OCI-LY1 (cell line): ENCODE measurements at regions not wholly inside any gene's neighbourhood (a gene's known extent, or its start where the extent isn't known, plus 50 kb on each side); places are given as distances from the start of the nearest gene placed in this dataset.

Experiments used
- H2AFZ ChIP-seq: fragments of 200-600 bp; sonication (generic), shearing (Covaris generic); 2 replicates; pipeline ENCODE4 v1.6.0; 2014; ENCODE audit warnings: antibody characterized with exemption, mild to moderate bottlenecking, low read length
- H3F3A ChIP-seq: fragments of 200-600 bp; sonication (generic), shearing (Covaris generic); 2 replicates; pipeline ENCODE4 v1.6.0; 2014; ENCODE audit warnings: mild to moderate bottlenecking, antibody characterized with exemption, low read length, moderate library complexity; ENCODE audit not compliant: insufficient read depth
- H3K27ac ChIP-seq: fragments of 200-600 bp; sonication (generic); 2 replicates; pipeline ENCODE4 v1.5.1; 2014; ENCODE audit warnings: low read length, mixed run types, mild to moderate bottlenecking, low read depth; ENCODE audit not compliant: poor library complexity, severe bottlenecking
- H3K27me3 ChIP-seq: fragments of 200-600 bp; sonication (generic); 2 replicates; pipeline ENCODE4 v1.6.0; 2014; ENCODE audit warnings: antibody characterized with exemption, mild to moderate bottlenecking, low read length, moderate library complexity; ENCODE audit not compliant: insufficient read depth
- H3K36me3 ChIP-seq: fragments of 200-600 bp; sonication (generic); 2 replicates; pipeline ENCODE4 v1.6.1; 2014; ENCODE audit warnings: mild to moderate bottlenecking, antibody characterized with exemption, low read length, moderate library complexity, mixed read lengths; ENCODE audit not compliant: insufficient read depth
- H3K4me1 ChIP-seq: fragments of 200-600 bp; sonication (generic); 2 replicates; pipeline ENCODE4 v1.5.1; 2014; ENCODE audit warnings: mild to moderate bottlenecking, low read length, moderate library complexity; ENCODE audit not compliant: insufficient read depth, severe bottlenecking
- H3K4me2 ChIP-seq: fragments of 200-600 bp; sonication (generic), shearing (Covaris generic); 2 replicates; pipeline ENCODE4 v1.6.1; 2014; ENCODE audit warnings: low read length
- H3K4me3 ChIP-seq: fragments of 200-600 bp; sonication (generic); 2 replicates; pipeline ENCODE4 v1.5.1; 2014; ENCODE audit warnings: low read length, low read depth, mild to moderate bottlenecking, mixed read lengths; ENCODE audit not compliant: poor library complexity, severe bottlenecking
- H3K79me2 ChIP-seq: fragments of 200-600 bp; shearing (Covaris generic); 2 replicates; pipeline ENCODE4 v1.6.1; 2016; ENCODE audit warnings: mixed run types, low read length, mixed read lengths; ENCODE audit not compliant: insufficient read depth
- H3K9ac ChIP-seq: fragments of 200-600 bp; sonication (generic), shearing (Covaris generic); 2 replicates; pipeline ENCODE4 v1.6.1; 2014; ENCODE audit warnings: mild to moderate bottlenecking, low read length, mixed read lengths
- H3K9me2 ChIP-seq: fragments of 200-600 bp; sonication (generic), shearing (Covaris generic); 2 replicates; pipeline ENCODE4 v1.6.1; 2014; ENCODE audit warnings: low read depth, mild to moderate bottlenecking, low read length, mixed read lengths
- H3K9me3 ChIP-seq: fragments of 200-600 bp; shearing (Covaris generic); 2 replicates; pipeline ENCODE4 v1.6.1; 2014; ENCODE audit warnings: low read length, mixed read lengths
- H4K20me1 ChIP-seq: fragments of 200-600 bp; sonication (generic), shearing (Covaris generic); 2 replicates; pipeline ENCODE4 v1.6.0; 2016; ENCODE audit warnings: mild to moderate bottlenecking, low read length; ENCODE audit not compliant: insufficient read depth
- CTCF ChIP-seq: fragments of 200-600 bp; sonication (generic), shearing (Covaris generic); IDR thresholded peaks from 2 replicates; pipeline ENCODE4 v1.5.1; 2017; ENCODE audit warnings: mild to moderate bottlenecking, antibody characterized with exemption, low read length, moderate library complexity, mixed read lengths
- EZH2 ChIP-seq: fragments of 200-600 bp; sonication (generic), shearing (Covaris generic); IDR thresholded peaks from 2 replicates; pipeline ENCODE4 v1.8.0; 2017; ENCODE audit warnings: borderline replicate concordance, mixed run types, mild to moderate bottlenecking, antibody characterized with exemption, low read length, moderate library complexity, mixed read lengths

GRCh38 chr1:229986737-229987337 lies 80.2 kb upstream of the GALNT2 start:
- H3K36me3 ChIP-seq, result no peaks in the 10 kb centered on the region
- no peaks in the 10 kb centered on the region for H4K20me1 ChIP-seq
- no peaks in the 10 kb centered on the region for H3K79me2 ChIP-seq
- no peaks in the 10 kb centered on the region for H3K9me2 ChIP-seq
- H3K4me2 ChIP-seq, result no peak overlapping the region
- peaks cover 44% of the 10 kb centered on the region for H3K4me1 ChIP-seq
- TF ChIP-seq CTCF, result no peak
- H3F3A ChIP-seq, result no peaks in the 10 kb centered on the region
- H3K27me3 ChIP-seq, result no peaks in the 10 kb centered on the region; the same call in 1 of the 2 replicates
- no peaks in the 10 kb centered on the region for H3K9me3 ChIP-seq
- no peak overlapping the region for H2AFZ ChIP-seq
- no peak overlapping the region for H3K27ac ChIP-seq
- H3K4me3 ChIP-seq, result no peak overlapping the region
- H3K9ac ChIP-seq, result no peak overlapping the region

- H3K79me2 ChIP-seq, result no peaks in the 10 kb centered on the region
- H3K9me3 ChIP-seq, result no peaks in the 10 kb centered on the region
- no peak overlapping the region for H3K9ac ChIP-seq
- no peaks in the 10 kb centered on the region for H3K9me2 ChIP-seq
- H3K36me3 ChIP-seq, result no peaks in the 10 kb centered on the region
- no peaks in the 10 kb centered on the region; the same call in 1 of the 2 replicates for H3K27me3 ChIP-seq
- no peaks in the 10 kb centered on the region for H3F3A ChIP-seq
- peaks cover 47% of the 10 kb centered on the region for H3K4me1 ChIP-seq
- H3K27ac ChIP-seq, result no peak overlapping the region
- H3K4me3 ChIP-seq, result no peak overlapping the region
- no peak overlapping the region for H2AFZ ChIP-seq
- no peaks in the 10 kb centered on the region for H4K20me1 ChIP-seq
- no peak overlapping the region for H3K4me2 ChIP-seq
- TF ChIP-seq CTCF, result no peak
Measured at GRCh38 chr1:229987953-229988352, 79.1 kb upstream of the GALNT2 start.

GRCh38 chr1:229988534-229988933 lies 78.5 kb upstream of the GALNT2 start:
- no peaks in the 10 kb centered on the region for H3K36me3 ChIP-seq
- no peak overlapping the region for H3K4me3 ChIP-seq
- H3K27me3 ChIP-seq, result no peaks in the 10 kb centered on the region
- no peaks in the 10 kb centered on the region for H3K9me3 ChIP-seq
- H2AFZ ChIP-seq, result no peak overlapping the region
- TF ChIP-seq CTCF, result no peak
- TF ChIP-seq EZH2, result no peak
- H3K9me2 ChIP-seq, result no peaks in the 10 kb centered on the region
- H4K20me1 ChIP-seq, result no peaks in the 10 kb centered on the region
- no peaks in the 10 kb centered on the region for H3K79me2 ChIP-seq
- peaks cover 47% of the 10 kb centered on the region for H3K4me1 ChIP-seq
- no peaks in the 10 kb centered on the region for H3F3A ChIP-seq
- H3K4me2 ChIP-seq, result no peak overlapping the region
- no peak overlapping the region for H3K27ac ChIP-seq
- H3K9ac ChIP-seq, result no peak overlapping the region
